ENCODE measurements at regions not wholly inside any gene's neighbourhood (a gene's known extent, or its start where the extent isn't known, plus 50 kb on each side); places are given as distances from the start of the nearest gene placed in this dataset.

DNA sequence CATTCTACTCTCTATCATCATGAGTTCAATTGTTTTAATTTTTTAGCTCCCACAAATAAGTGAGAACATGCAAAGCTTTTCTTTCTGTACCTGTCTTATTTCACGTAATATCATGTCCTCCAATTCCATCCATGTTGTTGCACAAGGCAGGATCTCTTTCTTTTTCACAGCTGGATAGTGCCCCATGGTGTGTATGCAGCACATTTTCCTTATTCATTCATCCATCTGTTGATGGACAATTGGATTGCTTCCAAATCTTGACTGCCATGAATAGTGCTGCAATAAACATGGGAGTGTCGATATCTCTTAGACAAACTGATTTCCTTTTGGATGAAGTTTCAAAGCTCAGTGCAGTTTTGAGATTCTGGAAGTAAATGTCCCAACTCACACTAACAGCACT is 326.9 kb downstream of the FGF9 start:
- no peaks in the 10 kb centered on the region for H3K9me3 ChIP-seq
- DNase-seq (ENCODE audit: low spot score) (no peak), ATAC-seq (ENCODE audit: insufficient number of reproducible peaks, low FRiP score, low read depth) (no peak)
- no peak overlapping the region for H3K4me3 ChIP-seq
- no peak for TF ChIP-seq CTCF (IDR thresholded peaks at IDR 0.05)
- no peaks in the 10 kb centered on the region for H3K36me3 ChIP-seq
- no peak overlapping the region for H3K27ac ChIP-seq
- no peaks in the 10 kb centered on the region for H3K27me3 ChIP-seq (replicated peaks; ENCODE audit: insufficient read depth)
- H3K4me1 ChIP-seq (ENCODE audit: control insufficient read depth in 1 of 2, low read depth in 2 of 2), result no peaks in the 10 kb centered on the region

DNA sequence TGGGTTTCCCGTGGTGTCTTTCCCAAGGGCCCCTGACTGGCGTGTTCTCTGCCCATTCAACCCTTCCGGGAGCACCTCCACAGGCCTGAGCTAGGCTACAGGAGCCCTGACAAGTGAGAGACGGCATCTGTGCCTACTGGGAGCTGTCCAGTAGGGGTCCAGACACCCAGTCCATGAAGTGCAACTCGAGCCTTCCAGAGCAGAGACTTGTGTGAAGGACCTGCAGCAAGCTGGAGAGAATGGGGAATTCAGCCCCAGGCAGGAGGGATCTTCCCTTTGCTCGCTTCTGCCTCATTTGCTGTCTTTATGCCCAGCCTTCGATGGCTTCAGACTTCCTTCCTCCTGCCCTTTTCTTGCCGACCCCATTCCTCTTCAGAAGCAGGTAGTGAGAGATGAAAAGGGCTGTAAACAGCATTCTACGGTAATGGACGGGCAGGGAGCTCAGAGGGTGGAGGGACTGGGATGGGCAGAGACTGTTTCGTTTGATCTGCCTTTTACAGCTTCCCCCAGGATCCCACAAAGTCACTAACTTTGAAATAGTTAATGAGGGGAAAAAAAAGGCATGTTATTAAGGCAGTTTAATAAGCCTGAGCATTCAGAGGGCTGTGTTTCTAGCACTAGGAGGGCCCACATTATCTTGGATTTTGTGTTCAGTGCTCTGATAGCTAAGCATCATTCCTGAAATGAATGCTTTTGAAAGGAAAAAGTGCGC is 327.6 kb downstream of the FGF9 start:
- Histone ChIP-seq H3K27me3 (replicated peaks; ENCODE audit: insufficient read depth) (no peaks in the 10 kb centered on the region), H3K4me1 (ENCODE audit: control insufficient read depth in 1 of 2, low read depth in 2 of 2) (no peaks in the 10 kb centered on the region), H3K36me3 (no peaks in the 10 kb centered on the region), H3K9me3 (no peaks in the 10 kb centered on the region), H3K4me3 (no peak overlapping the region), H3K27ac (no peak overlapping the region)
- no peak for ATAC-seq (ENCODE audit: insufficient number of reproducible peaks, low FRiP score, low read depth)
- DNase-seq (ENCODE audit: low spot score), result no peak
- TF ChIP-seq CTCF (IDR thresholded peaks at IDR 0.05), result no peak

GRCh38 chr13:21999666-22000065 is 328.8 kb downstream of the FGF9 start:
- DNase-seq (ENCODE audit: low spot score) (no peak), ATAC-seq (ENCODE audit: insufficient number of reproducible peaks, low FRiP score, low read depth) (no peak)
- no peak overlapping the region for H3K4me3 ChIP-seq
- H3K27me3 ChIP-seq (replicated peaks; ENCODE audit: insufficient read depth), result no peaks in the 10 kb centered on the region
- H3K36me3 ChIP-seq, result no peaks in the 10 kb centered on the region
- no peak for TF ChIP-seq CTCF (IDR thresholded peaks at IDR 0.05)
- H3K4me1 ChIP-seq (ENCODE audit: control insufficient read depth in 1 of 2, low read depth in 2 of 2), result no peaks in the 10 kb centered on the region
- no peaks in the 10 kb centered on the region for H3K9me3 ChIP-seq
- H3K27ac ChIP-seq, result no peak overlapping the region

- Histone ChIP-seq H3K4me1 (ENCODE audit: control insufficient read depth in 1 of 2, low read depth in 2 of 2) (no peaks in the 10 kb centered on the region), H3K27ac (no peak overlapping the region), H3K4me3 (no peak overlapping the region), H3K36me3 (no peaks in the 10 kb centered on the region), H3K27me3 (replicated peaks; ENCODE audit: insufficient read depth) (no peaks in the 10 kb centered on the region), H3K9me3 (no peaks in the 10 kb centered on the region)
- ATAC-seq (ENCODE audit: insufficient number of reproducible peaks, low FRiP score, low read depth) (no peak), DNase-seq (ENCODE audit: low spot score) (no peak)
- no peak for TF ChIP-seq CTCF (IDR thresholded peaks at IDR 0.05)
Observed at GRCh38 chr13:22000191-22000590, 329.3 kb downstream of the FGF9 start.

GRCh38 chr13:22001336-22001735 is 330.5 kb downstream of the FGF9 start:
- H3K27ac ChIP-seq, result no peak overlapping the region
- H3K4me3 ChIP-seq, result no peak overlapping the region
- H3K4me1 ChIP-seq (ENCODE audit: control insufficient read depth in 1 of 2, low read depth in 2 of 2), result no peaks in the 10 kb centered on the region
- no peaks in the 10 kb centered on the region for H3K36me3 ChIP-seq
- no peaks in the 10 kb centered on the region for H3K9me3 ChIP-seq
- H3K27me3 ChIP-seq (replicated peaks; ENCODE audit: insufficient read depth), result no peaks in the 10 kb centered on the region
- ATAC-seq (ENCODE audit: insufficient number of reproducible peaks, low FRiP score, low read depth), result no peak
- TF ChIP-seq CTCF (IDR thresholded peaks at IDR 0.05), result no peak
- DNase-seq (ENCODE audit: low spot score), result no peak
